Hindlimb muscle (tissue), 1 donor: ENCODE measurements at regions not wholly inside any gene's neighbourhood (a gene's known extent, or its start where the extent isn't known, plus 50 kb on each side); places are given as distances from the start of the nearest gene placed in this dataset.
"Not testable (repeated sequence)": the region's sequence is repeated elsewhere in the genome, so short reads cannot be mapped to it uniquely, and the experiment has no call there.

Experiments used
- DNase-seq: peaks from one replicate; pipeline ENCODE4 v3.0.0-alpha.2; 2013

DNA sequence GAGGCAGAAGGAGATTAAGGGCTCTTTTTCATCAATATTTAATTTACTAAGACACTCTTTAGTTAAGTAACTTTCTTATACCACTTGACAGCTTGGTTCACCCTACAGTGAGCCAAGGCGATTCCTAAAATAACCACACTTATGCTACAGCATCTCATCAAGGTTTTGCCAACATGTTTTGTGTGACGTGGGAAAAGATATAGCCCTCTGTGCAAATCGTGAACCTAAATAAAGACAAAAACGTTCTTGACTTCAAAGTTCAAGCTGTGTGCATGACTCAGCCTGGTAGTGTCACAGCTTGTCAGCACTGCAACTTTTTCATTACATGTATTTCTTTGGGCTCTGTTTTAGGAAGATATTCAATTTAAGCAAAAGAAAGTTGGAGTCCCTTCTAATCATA is 297.0 kb upstream of the EPHA3 start:
- no peak for DNase-seq

DNA sequence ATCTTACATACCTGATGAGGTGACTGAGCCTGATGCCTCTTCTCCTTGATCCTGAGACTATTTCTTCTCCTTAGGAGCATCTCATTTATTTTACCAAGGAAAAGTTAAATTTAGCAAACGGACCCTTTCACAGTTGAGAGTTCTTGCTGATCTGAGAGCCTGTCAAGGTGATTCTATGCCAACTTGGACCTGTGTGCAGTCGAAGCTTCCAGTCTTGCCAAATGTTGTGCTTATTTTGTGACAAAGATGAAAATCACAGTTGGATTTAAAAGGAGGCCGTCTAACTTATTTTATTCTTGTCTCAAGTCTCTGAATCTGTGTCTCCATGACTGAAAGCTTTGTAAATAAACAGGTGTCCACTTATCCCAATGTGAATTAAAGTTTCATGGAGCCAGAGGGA is 296.3 kb upstream of the EPHA3 start:
- DNase-seq = no peak

DNA sequence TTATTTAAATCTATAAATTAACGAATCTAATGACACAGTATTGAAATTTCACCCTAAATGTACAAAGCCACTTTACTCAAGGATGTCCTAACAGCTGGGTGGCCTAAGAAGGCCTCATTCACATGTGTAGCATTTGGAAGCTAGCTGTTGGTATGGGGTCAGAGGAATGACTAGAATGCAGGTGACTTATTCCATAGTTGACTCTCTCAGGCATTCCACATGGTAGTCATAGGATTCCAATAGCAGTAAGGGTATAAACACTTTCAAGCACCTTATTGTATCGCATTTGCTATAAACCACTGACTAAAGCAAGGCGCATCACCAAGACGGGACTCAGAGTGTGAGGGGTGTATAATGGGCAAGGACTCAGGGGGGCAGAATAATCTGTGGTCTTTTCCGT is 294.8 kb upstream of the EPHA3 start:
- DNase-seq = no peak

DNA sequence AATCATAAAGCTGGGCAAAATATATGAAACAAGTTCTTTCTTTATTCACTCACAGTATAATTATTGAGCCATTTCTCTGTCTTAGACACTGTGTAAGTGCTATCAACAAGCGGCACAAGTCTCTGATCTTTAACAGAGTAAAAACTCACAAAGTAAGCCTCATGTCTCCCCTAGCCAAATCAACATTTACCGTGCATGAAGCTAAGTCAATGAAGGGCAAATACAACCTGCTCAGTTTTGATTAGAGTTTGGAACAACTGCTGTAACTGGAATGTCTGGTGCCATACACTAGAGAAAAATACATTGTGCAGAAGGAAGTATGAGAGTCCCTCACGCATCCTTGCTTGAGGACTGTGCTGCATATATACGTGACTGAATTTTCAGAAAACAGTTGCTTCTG is 291.0 kb upstream of the EPHA3 start:
- DNase-seq = no peak

DNA sequence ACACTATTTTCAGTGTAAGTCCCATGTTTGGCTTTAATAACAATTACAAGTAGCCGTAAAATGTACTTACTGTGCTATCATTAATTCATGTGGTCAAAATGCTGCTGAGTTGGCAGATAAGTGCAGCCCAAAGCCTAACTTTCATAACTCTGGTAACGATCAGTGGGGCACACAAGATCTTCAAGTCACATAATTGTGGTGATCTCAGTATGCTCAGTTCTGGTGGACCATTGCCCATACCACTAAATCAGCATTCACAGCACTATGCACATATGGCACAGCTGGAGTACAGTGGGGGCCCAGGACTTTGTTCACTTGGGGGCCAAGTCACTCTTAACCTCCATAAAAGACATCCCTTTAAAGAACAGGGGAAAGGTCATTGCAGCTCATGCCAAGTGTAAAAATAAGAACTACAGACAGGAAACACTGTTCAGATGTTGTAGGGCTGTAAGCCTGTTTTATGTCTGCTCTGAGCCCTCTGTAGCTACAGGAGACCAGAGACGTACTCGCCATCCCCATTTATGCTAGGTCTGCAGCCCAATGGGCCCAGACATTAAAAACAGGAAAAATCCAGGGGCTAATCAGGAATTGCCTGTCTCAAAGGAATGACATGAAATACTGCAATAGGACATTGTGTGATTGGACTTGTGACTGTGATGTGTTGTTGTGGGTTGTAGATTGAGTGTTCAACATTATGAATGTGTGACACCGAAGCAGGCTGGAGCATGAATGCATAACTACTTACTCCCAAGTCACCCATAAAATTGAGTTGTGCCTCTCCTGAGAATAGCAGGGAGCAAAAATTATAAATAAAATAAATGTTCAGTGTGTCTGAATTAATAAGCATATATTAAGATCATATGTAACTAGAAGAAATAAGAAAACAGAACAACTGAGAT is 282.5 kb upstream of the EPHA3 start:
- no peak for DNase-seq

DNA sequence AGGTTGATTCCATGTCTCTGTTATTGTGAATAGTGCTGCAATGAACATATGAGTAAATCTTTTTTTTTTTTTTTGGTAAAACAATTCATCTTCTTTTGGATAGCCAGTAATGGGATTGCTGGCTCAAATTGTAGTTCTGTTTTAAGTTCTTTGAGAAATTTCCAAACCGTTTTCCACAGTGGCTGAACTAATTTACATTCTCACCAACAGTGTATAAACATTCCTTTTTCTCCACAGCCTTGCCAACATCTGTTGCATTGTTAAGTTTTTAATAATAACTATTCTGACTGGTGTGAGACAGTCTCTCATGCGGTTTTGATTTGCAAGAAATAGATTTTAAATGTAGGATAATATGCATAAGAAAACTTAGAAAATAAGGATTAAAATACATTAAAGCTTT is 279.0 kb upstream of the EPHA3 start:
- no peak for DNase-seq

DNA sequence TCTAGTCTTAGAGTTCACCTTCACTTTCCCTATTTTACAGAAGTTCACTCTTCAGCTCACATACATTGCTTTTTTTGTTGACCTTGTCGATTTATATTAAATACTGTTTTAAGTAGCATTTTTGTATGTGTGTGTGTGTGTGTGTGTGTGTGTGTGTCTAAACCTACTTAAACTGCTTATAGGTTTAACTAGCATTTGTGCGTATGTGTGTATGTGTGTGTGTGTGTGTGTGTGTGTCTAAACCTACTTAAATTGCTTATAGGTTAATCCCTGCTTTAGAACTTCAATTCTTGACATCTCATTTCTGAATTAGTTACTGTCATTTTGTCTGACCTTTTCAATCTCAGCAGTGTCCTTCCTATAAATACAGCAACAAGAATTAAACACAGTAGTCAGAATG is 254.8 kb upstream of the EPHA3 start:
- DNase-seq = no peak

DNA sequence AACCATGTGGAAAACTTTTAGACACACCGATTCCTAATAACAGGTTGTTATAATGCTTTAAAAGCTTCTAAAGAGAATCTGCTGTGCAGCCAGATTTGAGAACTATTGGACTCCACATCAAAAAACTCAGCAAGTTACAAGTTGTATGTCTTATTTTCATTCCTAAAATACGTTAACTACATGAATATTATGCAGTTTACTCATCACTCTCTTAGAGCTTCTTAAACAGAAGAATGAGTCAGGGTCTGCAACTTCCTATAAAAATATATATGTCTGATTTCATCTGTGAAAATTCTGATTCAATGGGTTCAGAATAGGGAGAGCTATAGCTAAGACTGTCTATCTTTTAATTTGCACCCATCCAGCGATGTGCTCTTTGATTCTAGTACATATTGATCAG is 244.2 kb upstream of the EPHA3 start:
- no peak for DNase-seq

DNA sequence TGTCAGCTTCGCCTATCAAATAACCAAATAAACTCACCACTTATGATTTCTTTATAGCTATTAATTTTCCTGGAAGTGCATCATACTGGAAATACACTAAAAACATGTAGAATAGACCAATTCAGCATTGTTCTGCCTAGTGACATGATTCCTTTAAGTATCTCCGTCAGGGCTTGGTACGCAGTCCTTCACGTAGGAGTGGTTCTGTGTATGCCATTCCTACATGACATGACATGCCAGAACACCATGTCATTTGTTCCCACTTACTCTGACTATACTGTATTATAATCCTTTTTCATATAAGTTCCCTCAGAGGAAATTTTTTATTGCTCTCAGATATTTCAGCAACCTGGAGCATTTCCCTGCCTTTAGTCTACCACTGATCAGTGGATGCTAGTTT is 230.7 kb upstream of the EPHA3 start:
- DNase-seq = no peak

DNA sequence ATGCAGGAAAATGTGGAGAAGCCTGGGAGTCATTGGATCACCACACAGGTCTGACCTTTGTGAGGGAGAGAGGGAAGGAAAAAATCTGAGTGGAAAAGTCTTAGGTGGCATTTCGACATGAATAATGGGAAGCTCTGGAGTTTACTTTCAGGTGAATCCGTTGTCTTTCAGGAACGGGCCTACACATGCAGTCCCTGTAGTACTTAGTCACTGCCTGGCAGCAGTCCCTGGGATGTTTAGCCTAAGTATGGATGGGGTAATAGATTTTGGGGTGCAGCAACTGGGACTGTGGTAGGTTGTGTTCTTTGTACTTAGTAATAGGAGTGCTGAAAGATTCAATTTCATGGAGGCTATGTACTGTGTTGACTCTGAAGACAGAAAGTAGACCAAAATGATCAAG is 227.5 kb upstream of the EPHA3 start:
- no peak for DNase-seq

DNA sequence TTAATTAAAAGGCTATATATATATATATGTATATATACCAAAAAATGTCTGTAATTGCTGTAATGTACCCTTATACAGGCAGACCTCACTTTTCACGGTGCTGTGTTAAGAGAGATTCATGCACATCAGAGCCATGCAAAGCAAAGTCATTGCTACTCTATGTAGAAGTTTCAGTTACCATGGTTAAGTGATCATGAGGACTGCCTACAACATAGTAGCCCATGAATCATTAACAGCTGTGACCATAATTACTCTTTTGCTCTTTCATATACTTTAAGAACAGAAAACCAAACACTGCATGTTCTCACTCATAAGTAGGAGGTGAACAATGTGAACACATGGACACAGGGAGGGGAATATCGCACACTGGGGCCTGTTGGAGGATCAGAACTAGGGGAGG is 225.3 kb upstream of the EPHA3 start:
- DNase-seq = no peak

DNA sequence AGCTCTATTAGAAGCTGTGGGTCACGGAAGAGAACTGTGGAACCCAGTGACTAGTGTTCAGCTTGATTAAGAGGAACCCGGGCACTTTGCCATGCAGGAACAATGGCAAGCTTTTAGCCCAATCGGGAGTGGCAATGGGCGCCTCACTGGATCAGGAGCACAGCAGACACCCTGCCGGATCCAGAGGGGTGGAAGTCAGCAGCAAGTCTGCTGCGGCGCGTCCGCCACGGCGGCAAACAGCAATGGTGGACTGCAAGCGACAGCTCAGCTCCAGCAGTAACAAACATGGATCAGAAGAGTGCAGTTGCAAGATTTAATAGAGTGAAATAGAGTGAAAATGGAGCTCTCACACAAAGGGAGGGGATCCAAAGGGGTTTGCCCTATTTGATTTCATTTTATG is 220.8 kb upstream of the EPHA3 start:
- not testable (repeated sequence) for DNase-seq

DNA sequence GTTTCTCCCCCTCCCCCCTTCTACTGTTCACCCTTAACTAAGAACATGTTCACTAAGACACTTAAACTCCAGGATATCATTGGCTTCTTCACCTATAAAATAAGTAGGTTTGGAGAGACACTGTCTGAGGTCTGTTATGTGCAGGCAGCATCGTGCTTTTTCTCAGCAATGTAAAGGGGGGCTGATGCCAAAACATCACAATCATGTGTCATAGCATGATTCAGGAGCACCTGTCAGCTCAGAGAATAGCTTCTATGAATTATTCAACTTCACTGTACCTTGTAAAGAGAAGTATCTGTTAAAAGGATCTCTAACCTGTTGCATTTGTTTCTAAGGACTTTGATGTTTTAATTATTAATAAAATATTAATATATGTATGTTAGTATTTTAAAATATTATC is 211.4 kb upstream of the EPHA3 start:
- DNase-seq = no peak

DNA sequence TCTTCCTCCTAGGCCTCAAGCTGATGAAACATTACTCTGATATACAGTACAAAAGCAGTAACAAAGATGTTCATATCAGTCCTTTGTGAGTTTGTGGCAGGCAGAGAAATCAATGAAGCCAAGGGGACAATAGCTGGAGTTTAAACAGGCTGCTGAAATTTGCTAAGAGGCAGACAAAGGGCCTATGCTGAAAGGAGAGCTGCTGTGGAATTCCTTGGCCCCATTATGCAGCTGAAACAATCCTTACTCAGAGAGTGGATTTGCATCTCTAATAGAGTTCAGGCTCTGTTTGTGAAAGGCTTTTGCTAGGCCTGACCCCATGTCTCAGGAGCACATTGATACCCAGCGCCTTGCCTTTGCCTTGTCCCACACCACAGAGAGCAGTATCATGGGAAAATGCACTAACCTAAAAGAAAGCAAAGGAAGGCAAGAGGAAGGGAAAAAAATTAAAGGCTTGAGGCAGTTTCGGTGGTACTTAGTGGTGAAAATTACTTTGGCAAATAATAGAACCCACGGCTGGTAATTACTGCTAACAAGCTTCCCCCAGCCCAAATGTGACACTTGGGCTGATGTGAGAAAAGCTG is 195.0 kb upstream of the EPHA3 start:
- DNase-seq = no peak

DNA sequence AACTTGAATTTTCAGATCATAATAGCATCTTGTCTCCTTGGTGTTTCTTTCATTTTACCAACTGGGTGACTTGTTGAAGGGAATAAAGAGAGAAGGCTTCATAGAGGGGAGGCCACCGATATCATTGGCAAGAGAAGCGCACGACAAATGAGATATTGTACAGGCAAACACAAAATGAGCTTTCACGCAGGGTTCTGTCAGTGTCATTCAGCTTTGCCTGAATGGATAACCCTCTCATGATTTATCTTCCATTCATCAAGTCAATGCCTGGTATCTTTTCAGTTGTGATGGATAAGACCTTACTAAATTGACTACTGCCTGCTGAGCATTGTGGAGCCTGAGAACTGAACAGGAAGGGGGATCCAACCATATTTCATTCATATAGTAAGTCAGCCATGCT is 188.6 kb upstream of the EPHA3 start:
- no peak for DNase-seq

DNA sequence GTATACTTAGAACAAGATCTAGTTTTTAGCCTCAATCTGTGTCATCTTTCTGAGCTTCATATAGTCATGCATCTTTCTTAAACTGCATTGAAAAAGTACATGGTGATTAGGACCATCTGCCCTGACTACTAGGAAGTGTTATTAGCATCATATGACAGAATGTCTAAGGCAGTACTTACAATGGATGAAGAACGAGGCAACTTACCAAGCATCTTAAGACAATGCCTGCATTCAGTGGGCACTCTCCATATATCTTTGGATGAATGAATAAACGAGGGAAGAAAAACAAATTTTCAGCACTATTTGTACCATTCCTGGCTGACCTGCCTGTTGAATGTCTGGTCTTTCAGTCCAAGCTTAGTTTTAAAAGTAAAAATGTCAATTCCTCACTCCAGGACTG is 185.4 kb upstream of the EPHA3 start:
- DNase-seq = no peak

DNA sequence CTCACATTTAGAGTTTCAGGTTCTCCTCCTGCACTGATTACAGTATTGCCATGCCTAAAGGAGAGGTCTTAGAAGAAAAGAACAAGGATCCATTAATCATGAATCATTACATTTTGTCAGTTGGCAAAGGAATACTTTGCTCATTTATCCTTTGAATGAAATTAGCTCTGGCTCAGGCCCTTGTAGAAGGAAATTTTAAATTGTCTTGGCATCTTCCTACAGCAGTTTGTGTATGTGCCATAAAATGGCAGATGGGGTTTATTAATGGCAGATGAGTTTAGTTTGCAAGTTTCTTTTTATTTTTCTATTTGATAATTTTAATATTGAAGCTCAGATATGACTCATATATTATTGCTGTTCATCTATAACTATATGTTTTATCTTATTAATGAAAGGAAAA is 181.2 kb upstream of the EPHA3 start:
- no peak for DNase-seq

DNA sequence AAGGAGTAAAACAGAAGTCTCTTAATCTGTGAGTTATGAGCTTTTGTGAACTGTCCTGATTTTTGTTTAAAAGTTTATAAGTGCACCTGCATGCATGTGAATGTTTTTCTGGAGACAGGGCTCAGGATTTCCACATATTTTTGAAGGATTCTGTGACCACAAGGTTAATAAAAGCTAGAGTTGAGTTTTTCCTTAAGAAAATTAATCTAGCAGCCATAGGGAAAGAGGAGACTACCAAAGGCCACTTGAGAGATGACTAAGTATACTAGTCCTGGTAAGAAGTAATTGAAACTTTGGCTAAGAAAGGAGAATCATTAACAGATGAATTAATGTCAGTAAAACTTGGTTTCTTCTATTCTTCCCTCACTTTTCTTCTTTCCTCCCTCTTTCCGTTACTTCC is 176.8 kb upstream of the EPHA3 start:
- no peak for DNase-seq

DNA sequence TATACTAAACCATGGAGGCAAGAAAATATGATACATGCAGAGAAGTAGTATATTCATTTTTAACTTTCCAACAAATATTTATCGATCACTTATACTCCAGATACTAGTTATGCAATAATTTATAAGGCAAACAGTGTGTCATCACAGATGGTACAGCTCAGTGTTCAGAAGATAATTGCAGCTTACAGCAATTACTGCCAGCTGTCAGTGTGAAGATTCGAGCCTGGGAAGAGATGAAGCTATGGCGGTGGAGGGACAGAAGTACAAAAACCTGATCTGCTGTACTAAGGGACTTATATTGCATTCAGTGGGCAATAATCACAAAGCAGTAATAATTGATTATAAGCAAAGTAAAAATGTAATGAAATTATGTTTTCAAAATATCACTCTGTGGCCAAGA is 170.6 kb upstream of the EPHA3 start:
- no peak for DNase-seq

DNA sequence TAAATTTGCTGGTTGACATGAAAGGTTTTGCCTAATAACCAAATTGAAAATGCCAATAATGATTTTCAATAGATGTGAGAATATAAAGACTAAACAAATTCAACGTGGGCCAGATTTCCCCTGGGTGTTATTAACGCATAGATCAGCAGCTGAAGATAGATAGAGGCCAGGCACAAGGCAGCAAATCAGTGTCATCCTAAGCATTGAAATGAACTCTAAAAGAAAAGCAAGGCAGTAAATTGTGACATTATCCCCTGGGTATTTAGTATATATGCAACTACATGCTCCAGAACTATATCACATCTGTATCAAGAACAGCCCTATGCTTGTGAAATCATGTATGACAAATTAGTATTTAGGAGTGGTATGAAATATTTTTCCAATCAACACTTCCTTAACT is 167.1 kb upstream of the EPHA3 start:
- no peak for DNase-seq

DNA sequence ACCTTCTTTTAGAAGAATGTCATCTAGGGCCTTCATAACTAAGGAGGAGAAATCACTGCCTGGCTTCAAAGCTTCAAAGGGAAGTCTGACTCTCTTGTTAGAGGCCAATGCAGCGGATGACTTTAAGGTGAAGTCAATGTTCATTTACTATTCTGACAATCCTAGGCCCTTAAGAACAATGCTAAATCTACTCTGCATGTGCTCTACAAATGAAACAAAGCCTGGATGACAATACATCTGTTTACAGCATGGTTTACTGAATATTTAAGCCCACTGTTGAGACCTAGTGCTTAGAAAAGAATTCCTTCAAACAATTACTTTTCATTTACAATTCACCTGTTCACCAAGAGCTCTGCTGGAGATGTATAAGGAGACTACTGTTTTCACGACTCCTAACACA is 160.4 kb upstream of the EPHA3 start:
- no peak for DNase-seq

DNA sequence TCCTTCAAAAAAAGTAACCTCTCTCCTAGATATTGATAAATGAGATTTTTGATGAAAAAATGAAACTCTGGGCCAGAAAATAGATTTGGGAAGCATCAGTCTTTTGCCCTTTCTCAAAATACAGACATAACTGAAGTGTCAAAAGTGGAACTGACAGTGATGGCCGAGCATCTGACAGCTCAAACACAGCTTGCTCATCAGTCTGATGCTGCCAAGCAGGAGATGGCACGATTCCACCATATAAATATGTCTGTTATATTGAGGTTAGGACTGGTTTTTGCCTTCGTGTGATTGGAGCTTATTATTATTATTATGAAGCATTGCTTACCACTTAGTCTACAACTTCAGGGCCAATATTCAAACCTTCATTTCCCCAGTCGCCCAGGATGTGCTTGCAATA is 152.6 kb upstream of the EPHA3 start:
- no peak for DNase-seq

DNA sequence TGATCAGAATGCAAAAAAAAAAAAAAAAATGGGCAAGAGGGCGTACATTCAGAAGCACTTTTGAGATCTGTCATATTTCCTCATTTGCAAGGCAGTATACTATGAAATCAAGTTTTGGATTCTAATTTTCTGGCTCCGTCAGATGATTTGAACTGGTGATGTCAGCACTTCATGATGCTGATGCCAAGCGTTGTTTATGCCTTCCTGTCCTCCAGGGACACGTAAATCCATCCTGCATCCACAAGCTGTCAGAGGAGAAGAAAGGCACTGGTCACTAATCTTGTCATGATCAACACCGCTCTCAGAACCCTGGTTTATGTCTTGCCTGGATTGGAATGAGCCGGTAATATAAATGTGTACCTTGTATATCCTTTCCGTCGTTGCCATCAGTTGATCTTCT is 152.1 kb upstream of the EPHA3 start:
- DNase-seq = no peak

DNA sequence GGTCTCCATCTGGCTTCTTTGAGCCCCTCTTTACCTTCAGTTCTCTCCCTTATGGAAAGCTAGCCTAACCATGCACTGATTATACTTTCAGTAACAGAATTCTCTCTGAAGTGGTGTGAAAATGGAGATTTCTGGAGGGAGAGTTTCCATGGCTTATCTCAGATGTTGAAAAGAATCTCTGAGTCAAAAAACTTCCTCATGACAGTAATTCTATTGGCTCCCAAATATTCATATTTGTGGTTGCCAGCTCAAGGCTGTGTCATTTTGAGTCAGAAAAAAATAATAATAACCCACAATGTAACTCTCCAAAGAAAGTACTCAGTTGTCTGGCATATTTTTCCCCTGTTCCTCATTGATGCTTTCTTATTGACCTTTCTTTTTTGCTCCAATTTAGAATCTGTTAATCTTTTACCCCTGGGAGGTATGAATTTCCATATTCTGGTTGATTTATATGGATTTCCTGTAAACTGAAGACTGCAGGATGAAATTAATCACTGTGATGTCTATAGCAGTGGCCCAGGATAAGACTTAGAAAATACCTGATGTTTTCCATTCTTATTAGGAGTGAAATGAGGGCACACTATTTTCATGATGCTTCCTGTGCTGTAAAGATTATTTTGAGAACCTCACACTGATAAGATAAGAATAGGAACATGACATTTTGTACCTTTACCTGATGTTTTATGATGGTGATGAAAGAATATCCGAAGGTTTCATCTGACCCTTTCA is 149.5 kb upstream of the EPHA3 start:
- DNase-seq = no peak
